Thoracic aorta (tissue), 2 donors: ENCODE measurements at regions not wholly inside any gene's neighbourhood (a gene's known extent, or its start where the extent isn't known, plus 50 kb on each side); places are given as distances from the start of the nearest gene placed in this dataset.

Experiments
- ATAC-seq: fragments of 150-250 bp; one replicate; pipeline ENCODE4 v1.8.0; 2017; ENCODE audit warnings: low read depth; ENCODE audit not compliant: insufficient number of reproducible peaks, low FRiP score
- DNase-seq: peaks from one replicate; pipeline ENCODE4 v3.0.0-alpha.2; 2020; ENCODE audit warnings: low spot score
- H3K27ac ChIP-seq, 2 donors: fragments of 200-600 bp; sonication (generic); 1 replicate in 1 of 2; 2 replicates in 1 of 2; pipeline ENCODE4 v1.5.1; 2016; ENCODE audit warnings: mild to moderate bottlenecking in 2 of 2, moderate library complexity in 2 of 2
- H3K27me3 ChIP-seq: fragments of 200-600 bp; sonication (generic); replicated peaks from 2 replicates; pipeline ENCODE4 v1.6.0; 2016; ENCODE audit warnings: mild to moderate bottlenecking; ENCODE audit not compliant: insufficient read depth
- H3K36me3 ChIP-seq: fragments of 200-600 bp; sonication (generic); one replicate; pipeline ENCODE4 v1.5.1; 2016
- H3K4me1 ChIP-seq, 2 donors: fragments of 200-600 bp; sonication (generic); 1 replicate in 1 of 2; 2 replicates in 1 of 2; pipeline versions ENCODE4 v1.5.1 to v1.6.0; 2016; ENCODE audit warnings: low read depth in 2 of 2, mild to moderate bottlenecking in 1 of 2; ENCODE audit not compliant: control insufficient read depth in 1 of 2
- H3K4me3 ChIP-seq: fragments of 200-600 bp; sonication (generic); 2 replicates; pipeline ENCODE4 v1.5.1; 2016; ENCODE audit warnings: mild to moderate bottlenecking
- H3K9me3 ChIP-seq: fragments of 200-600 bp; sonication (generic); 2 replicates; pipeline ENCODE4 v1.5.1; 2016
- CTCF ChIP-seq: fragments of 200-600 bp; sonication (generic); IDR thresholded peaks from one replicate; pipeline ENCODE4 v1.5.1; 2019; ENCODE audit warnings: antibody characterized with exemption

DNA sequence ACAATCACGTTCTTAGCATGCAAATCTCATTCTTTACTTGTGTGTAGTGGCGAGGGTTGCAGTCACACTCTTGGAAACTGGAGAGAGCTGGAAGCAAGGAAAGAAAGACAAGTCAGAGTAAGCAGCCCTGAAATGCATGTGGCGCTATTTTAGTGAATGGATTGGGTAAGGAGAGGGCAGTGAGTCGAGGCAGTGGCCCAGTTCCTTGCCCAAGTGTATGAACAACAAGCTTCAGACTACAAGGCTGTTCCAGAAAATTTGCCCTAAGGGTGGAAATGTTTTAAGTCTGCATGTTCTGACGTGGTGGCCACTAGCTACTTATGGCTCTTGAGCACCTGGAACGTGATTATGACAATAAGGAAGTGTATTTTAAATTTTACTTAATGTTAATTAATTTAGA is 59.4 kb upstream of the PTPN3 start:
- no peak for DNase-seq
- no peak for TF ChIP-seq CTCF
- ATAC-seq: no peak
- Histone ChIP-seq H3K27ac (no peak overlapping the region), H3K27me3 (no peaks in the 10 kb centered on the region), H3K4me3 (no peak overlapping the region), H3K9me3 (no peaks in the 10 kb centered on the region), H3K36me3 (no peaks in the 10 kb centered on the region), H3K4me1 (peaks cover 6 to 26% of the 10 kb centered on the region in 2 donors)

DNA sequence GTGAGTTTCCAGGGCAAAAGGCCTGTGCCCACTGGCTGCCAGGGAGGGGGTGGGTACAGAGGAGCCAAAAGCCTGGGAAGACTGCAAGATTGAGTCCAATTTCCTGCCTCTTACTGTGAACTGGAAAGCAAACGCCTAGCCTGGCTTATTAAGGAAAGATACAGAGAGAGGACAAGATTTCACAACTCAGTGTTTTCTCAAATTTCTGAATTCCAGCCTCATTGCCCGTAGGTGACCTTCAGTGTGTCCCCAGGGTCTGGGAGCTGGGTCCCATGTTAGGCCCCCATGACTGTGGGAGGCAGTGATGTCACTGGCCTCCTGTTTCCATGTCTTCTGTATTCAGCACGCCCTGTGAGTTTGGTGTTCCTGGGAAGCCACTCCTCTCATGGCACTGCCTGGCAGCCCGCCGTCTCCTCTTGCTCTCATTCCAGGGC is 60.6 kb upstream of the PTPN3 start:
- H3K4me1 ChIP-seq: peaks cover 6 to 26% of the 10 kb centered on the region in 2 donors
- H3K4me3 ChIP-seq: no peak overlapping the region
- peak overlapping the region; percentile 28 to 80 for H3K27ac ChIP-seq
- DNase-seq (no peak), ATAC-seq (no peak)
- H3K36me3 ChIP-seq: no peaks in the 10 kb centered on the region
- no peak for TF ChIP-seq CTCF
- no peaks in the 10 kb centered on the region for H3K9me3 ChIP-seq
- H3K27me3 ChIP-seq: no peaks in the 10 kb centered on the region

GRCh38 chr9:109560470-109561132 is 62.5 kb upstream of the PTPN3 start:
- DNase-seq: peak; percentile 16
- H3K4me1 ChIP-seq: peaks cover 6 to 26% of the 10 kb centered on the region in 2 donors
- H3K4me3 ChIP-seq: no peak overlapping the region
- peak overlapping the region; percentile 80 to 82 for H3K27ac ChIP-seq
- TF ChIP-seq CTCF: no peak
- no peaks in the 10 kb centered on the region for H3K27me3 ChIP-seq
- ATAC-seq: peak; percentile 74
- H3K36me3 ChIP-seq: no peaks in the 10 kb centered on the region
- no peaks in the 10 kb centered on the region for H3K9me3 ChIP-seq

DNA sequence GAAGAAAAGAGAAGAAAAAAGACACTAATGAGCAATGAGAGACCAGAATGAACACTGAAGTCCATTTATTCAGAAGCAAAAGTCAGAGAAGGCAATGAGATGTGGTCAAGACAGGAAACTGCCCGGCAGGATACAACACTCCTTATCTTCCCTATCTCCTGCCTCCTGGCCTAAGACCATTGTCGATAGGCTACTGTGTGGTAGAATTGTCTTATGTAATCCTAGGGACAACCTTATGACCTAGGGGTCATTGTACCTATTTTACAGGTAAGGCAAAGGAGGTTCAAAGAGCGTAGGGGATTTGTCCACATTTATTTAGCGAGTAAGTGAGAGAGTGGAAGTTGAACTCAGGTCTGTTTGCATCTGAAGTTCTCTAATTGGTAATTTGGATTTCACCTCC is 63.0 kb upstream of the PTPN3 start:
- Histone ChIP-seq H3K4me1 (peaks cover 6 to 26% of the 10 kb centered on the region in 2 donors), H3K9me3 (no peaks in the 10 kb centered on the region), H3K27ac (peak overlapping the region in 1 of 2 donors; percentile 80), H3K4me3 (no peak overlapping the region), H3K27me3 (no peaks in the 10 kb centered on the region), H3K36me3 (no peaks in the 10 kb centered on the region)
- DNase-seq (no peak), ATAC-seq (no peak)
- no peak for TF ChIP-seq CTCF

GRCh38 chr9:109568089-109568488 is 70.0 kb upstream of the PTPN3 start:
- Histone ChIP-seq H3K27me3 (no peaks in the 10 kb centered on the region), H3K27ac (no peak overlapping the region), H3K36me3 (no peaks in the 10 kb centered on the region), H3K4me1 (no peaks in the 10 kb centered on the region), H3K9me3 (peaks cover 2% of the 10 kb centered on the region), H3K4me3 (no peak overlapping the region)
- ATAC-seq (no peak), DNase-seq (no peak)
- no peak for TF ChIP-seq CTCF
